HG03039 (cell line): ENCODE measurements at regions not wholly inside any gene's neighbourhood (a gene's known extent, or its start where the extent isn't known, plus 50 kb on each side); places are given as distances from the start of the nearest gene placed in this dataset.

ENCODE experiments used
- ATAC-seq: cut with Tn5 transposase; IDR thresholded peaks from one replicate; pipeline ENCODE4 v1.9.1; 2021; ENCODE audit warnings: mild to moderate bottlenecking, moderate library complexity; ENCODE audit not compliant: unreplicated experiment

GRCh38 chr4:189443341-189443740 is 497.3 kb upstream of the FRG1 start:
- no peak for ATAC-seq

GRCh38 chr4:189445613-189446012 is 495.1 kb upstream of the FRG1 start:
- ATAC-seq, result no peak

GRCh38 chr4:189463734-189464133 is 476.9 kb upstream of the FRG1 start:
- no peak for ATAC-seq

- no peak for ATAC-seq
Measured at GRCh38 chr4:189494407-189494806, 446.3 kb upstream of the FRG1 start.

- ATAC-seq, result no peak
Measured at GRCh38 chr4:189497516-189497915, 443.2 kb upstream of the FRG1 start.

- no peak for ATAC-seq
Measured at GRCh38 chr4:189497996-189498395, 442.7 kb upstream of the FRG1 start.

- no peak for ATAC-seq
Measured at GRCh38 chr4:189498457-189498856, 442.2 kb upstream of the FRG1 start.

- ATAC-seq, result no peak
Measured at GRCh38 chr4:189499696-189500095, 441.0 kb upstream of the FRG1 start.

- ATAC-seq, result no peak
Measured at GRCh38 chr4:189500970-189501369, 439.7 kb upstream of the FRG1 start.

GRCh38 chr4:189502841-189503435 is 437.7 kb upstream of the FRG1 start:
- no peak for ATAC-seq

- ATAC-seq, result no peak
Measured at GRCh38 chr4:189504220-189504619, 436.5 kb upstream of the FRG1 start.

GRCh38 chr4:189505380-189505779 is 435.3 kb upstream of the FRG1 start:
- ATAC-seq, result no peak

GRCh38 chr4:189506080-189506479 is 434.6 kb upstream of the FRG1 start:
- ATAC-seq, result no peak

GRCh38 chr4:189507060-189507459 is 433.6 kb upstream of the FRG1 start:
- ATAC-seq, result no peak

GRCh38 chr4:189510601-189511000 is 430.1 kb upstream of the FRG1 start:
- ATAC-seq, result no peak

- ATAC-seq, result no peak
Measured at GRCh38 chr4:189511581-189511980, 429.1 kb upstream of the FRG1 start.

- no peak for ATAC-seq
Measured at GRCh38 chr4:189513421-189513820, 427.3 kb upstream of the FRG1 start.

- no peak for ATAC-seq
Measured at GRCh38 chr4:189514209-189514608, 426.5 kb upstream of the FRG1 start.

- no peak for ATAC-seq
Measured at GRCh38 chr4:189516902-189517301, 423.8 kb upstream of the FRG1 start.

GRCh38 chr4:189519186-189519585 is 421.5 kb upstream of the FRG1 start:
- ATAC-seq, result no peak

GRCh38 chr4:189525304-189525703 is 415.4 kb upstream of the FRG1 start:
- no peak for ATAC-seq

GRCh38 chr4:189530848-189531247 is 409.8 kb upstream of the FRG1 start:
- no peak for ATAC-seq

GRCh38 chr4:189533603-189534002 is 407.1 kb upstream of the FRG1 start:
- no peak for ATAC-seq
